Endothelial cell (in vitro differentiated cells): ENCODE measurements at regions not wholly inside any gene's neighbourhood (a gene's known extent, or its start where the extent isn't known, plus 50 kb on each side); places are given as distances from the start of the nearest gene placed in this dataset.

Source experiments
- DNase-seq: peaks from one replicate; pipeline ENCODE4 v3.0.0; 2021; ENCODE audit warnings: low spot score
- H3K27ac Mint-ChIP-seq: one replicate; pipeline ENCODE4 v1.8.0; 2021; ENCODE audit warnings: mixed read lengths, inconsistent platforms; ENCODE audit not compliant: unreplicated experiment
- H3K27me3 Mint-ChIP-seq: one replicate; pipeline ENCODE4 v1.8.0; 2021; ENCODE audit warnings: mild to moderate bottlenecking, moderate library complexity, mixed read lengths, inconsistent platforms; ENCODE audit not compliant: unreplicated experiment
- H3K36me3 Mint-ChIP-seq: one replicate; pipeline ENCODE4 v1.8.0; 2021; ENCODE audit warnings: mild to moderate bottlenecking, low read depth, mixed read lengths, inconsistent platforms; ENCODE audit not compliant: unreplicated experiment
- H3K4me1 Mint-ChIP-seq: one replicate; pipeline ENCODE4 v1.8.0; 2021; ENCODE audit warnings: mild to moderate bottlenecking, mixed read lengths, inconsistent platforms; ENCODE audit not compliant: unreplicated experiment
- H3K4me3 Mint-ChIP-seq: one replicate; pipeline ENCODE4 v1.8.0; 2021; ENCODE audit warnings: mild to moderate bottlenecking, mixed read lengths, inconsistent platforms; ENCODE audit not compliant: unreplicated experiment
- H3K9me3 Mint-ChIP-seq: one replicate; pipeline ENCODE4 v1.8.0; 2021; ENCODE audit warnings: mixed read lengths, inconsistent platforms; ENCODE audit not compliant: unreplicated experiment
- TF ChIP-seq, protein P1 (sequence below): fragments of 200-600 bp; sonication (generic); IDR thresholded peaks from one replicate; pipeline ENCODE4 v1.5.0; 2021; ENCODE audit warnings: antibody characterized with exemption; ENCODE audit not compliant: unreplicated experiment

DNA sequence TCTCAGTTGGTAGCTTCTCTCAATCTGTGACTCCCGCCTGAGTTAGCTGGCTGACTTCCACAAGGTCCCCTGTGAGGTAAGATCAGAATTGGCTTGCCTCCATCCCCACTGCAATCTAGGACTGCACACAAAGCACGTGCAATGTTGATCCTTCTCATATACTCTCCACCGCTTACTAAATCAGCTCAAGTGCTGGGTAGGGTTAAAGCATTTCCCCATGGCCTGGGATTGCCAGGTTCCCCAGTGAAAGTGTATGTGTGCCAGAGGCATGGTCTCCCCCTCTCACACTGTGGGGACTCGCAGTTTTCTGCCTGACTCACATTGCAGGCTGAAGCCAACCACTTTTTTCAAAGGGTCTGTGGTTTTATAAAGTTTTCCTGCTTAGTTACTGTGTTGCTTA is 886.9 kb downstream of the FAM133A start:
- Mint-ChIP-seq H3K4me1 (no peaks in the 10 kb centered on the region), H3K4me3 (no peak overlapping the region), H3K27me3 (no peaks in the 10 kb centered on the region), H3K36me3 (no peaks in the 10 kb centered on the region), H3K9me3 (no peaks in the 10 kb centered on the region), H3K27ac (no peak overlapping the region)
- no peak for DNase-seq
- TF ChIP-seq, protein P1, sequence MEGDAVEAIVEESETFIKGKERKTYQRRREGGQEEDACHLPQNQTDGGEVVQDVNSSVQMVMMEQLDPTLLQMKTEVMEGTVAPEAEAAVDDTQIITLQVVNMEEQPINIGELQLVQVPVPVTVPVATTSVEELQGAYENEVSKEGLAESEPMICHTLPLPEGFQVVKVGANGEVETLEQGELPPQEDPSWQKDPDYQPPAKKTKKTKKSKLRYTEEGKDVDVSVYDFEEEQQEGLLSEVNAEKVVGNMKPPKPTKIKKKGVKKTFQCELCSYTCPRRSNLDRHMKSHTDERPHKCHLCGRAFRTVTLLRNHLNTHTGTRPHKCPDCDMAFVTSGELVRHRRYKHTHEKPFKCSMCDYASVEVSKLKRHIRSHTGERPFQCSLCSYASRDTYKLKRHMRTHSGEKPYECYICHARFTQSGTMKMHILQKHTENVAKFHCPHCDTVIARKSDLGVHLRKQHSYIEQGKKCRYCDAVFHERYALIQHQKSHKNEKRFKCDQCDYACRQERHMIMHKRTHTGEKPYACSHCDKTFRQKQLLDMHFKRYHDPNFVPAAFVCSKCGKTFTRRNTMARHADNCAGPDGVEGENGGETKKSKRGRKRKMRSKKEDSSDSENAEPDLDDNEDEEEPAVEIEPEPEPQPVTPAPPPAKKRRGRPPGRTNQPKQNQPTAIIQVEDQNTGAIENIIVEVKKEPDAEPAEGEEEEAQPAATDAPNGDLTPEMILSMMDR, result no peak

DNA sequence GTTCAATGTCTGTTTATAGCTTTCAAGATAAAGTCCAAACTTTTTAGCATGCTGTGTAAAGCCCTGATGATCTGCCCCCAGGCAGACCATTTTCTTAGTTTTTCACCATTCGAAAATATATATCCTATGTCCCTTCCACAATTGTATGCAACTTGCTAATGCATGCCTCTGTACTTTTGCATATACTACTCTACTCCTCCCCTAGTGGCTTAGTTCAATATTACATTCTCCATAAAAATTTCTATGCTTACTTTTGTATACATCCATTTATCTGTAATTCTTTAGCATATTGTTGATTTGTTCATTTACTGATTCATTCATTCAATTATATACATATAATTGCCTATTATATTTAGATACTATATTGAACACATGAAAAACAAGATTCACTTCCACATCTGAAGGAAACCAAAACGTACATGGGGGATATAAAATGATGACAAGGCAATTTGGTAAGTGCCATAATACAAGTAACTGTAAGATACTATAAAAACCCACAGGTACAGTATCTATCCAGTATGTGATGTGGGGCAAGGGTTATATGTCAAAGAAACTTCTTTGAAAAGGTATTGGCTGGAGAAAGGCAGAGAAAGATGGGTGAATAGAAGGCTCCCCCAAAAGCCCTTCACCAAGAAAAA is 902.5 kb downstream of the FAM133A start:
- H3K36me3 Mint-ChIP-seq, result no peaks in the 10 kb centered on the region
- DNase-seq, result no peak
- TF ChIP-seq, protein P1, result no peak
- no peaks in the 10 kb centered on the region for H3K4me1 Mint-ChIP-seq
- H3K27ac Mint-ChIP-seq, result no peak overlapping the region
- H3K27me3 Mint-ChIP-seq, result no peaks in the 10 kb centered on the region
- no peaks in the 10 kb centered on the region for H3K9me3 Mint-ChIP-seq
- H3K4me3 Mint-ChIP-seq, result no peak overlapping the region

DNA sequence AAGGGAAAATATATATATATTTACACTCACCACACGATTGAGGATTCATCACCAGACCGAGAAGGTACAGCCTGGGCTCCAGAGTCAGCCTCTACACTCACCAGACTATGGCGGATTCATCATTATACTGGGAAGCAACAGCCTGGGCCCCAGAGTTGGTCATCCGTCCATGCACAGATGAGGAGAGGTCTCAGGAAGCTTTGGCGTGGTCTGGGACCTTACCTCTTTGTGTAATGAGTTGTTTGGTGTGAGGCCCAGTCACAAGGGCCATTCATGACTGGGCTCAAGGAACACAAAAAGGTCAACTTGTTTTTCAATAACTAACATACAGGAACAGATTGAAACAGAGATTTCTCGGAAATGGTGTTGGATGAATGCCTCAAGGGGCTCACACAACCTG is 926.1 kb downstream of the FAM133A start:
- Mint-ChIP-seq H3K36me3 (no peaks in the 10 kb centered on the region), H3K9me3 (no peaks in the 10 kb centered on the region), H3K27ac (no peak overlapping the region), H3K4me3 (no peak overlapping the region), H3K27me3 (no peaks in the 10 kb centered on the region), H3K4me1 (no peaks in the 10 kb centered on the region)
- DNase-seq, result no peak
- TF ChIP-seq, protein P1, result no peak

DNA sequence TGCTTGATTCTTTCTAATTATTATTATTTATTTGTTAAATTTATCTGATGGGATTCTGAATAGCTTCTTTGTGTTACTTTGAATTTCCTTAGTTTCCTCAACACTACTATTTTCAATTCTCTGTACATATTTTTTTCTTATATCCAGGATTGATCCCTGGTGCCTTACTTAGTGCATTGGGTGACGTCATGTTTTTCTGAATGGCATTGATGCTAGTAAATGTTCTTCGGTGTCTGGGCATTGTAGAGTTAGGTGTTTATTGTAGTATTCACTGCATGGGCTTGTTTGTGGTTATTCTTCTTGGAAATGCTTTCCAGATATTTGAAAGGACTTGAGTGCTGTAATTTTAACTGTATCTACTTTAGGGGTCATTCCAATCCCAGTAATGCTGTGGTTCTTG is 938.1 kb downstream of the FAM133A start:
- H3K27ac Mint-ChIP-seq, result no peak overlapping the region

DNA sequence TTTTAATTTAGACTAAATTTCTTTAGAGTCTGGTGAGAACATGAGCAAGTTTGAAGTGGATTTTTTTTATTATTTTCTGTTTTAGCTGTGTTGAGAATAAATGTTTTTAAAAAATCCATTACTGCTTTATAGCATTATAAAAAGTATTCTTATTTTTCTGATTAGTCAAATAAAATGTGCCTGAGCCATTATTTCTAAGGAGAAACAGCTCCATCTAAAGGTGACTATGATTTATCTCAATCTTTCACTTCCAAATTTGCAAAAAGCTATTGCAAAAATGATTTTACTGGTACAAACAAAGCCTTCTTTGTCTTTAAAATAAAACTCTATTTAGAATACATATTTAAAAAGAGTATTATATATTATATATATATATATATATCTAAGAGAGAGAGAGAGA is 959.2 kb downstream of the FAM133A start:
- H3K9me3 Mint-ChIP-seq, result peaks cover 6% of the 10 kb centered on the region
- H3K27ac Mint-ChIP-seq, result no peak overlapping the region
- H3K36me3 Mint-ChIP-seq, result peaks cover 7% of the 10 kb centered on the region
- H3K4me3 Mint-ChIP-seq, result no peak overlapping the region
- TF ChIP-seq, protein P1, result no peak
- DNase-seq, result no peak
- H3K27me3 Mint-ChIP-seq, result no peaks in the 10 kb centered on the region
- no peaks in the 10 kb centered on the region for H3K4me1 Mint-ChIP-seq

More for the DNA sequence above, 938.1 kb downstream of the FAM133A start:
- Mint-ChIP-seq H3K4me1 (no peaks in the 10 kb centered on the region), H3K4me3 (no peak overlapping the region), H3K9me3 (no peaks in the 10 kb centered on the region), H3K36me3 (no peaks in the 10 kb centered on the region), H3K27me3 (no peaks in the 10 kb centered on the region)
- no peak for DNase-seq
- TF ChIP-seq, protein P1, result no peak
